PFSK-1 (cell line): ENCODE measurements at regions not wholly inside any gene's neighbourhood (a gene's known extent, or its start where the extent isn't known, plus 50 kb on each side); places are given as distances from the start of the nearest gene placed in this dataset.

Experiments
- POLR2AphosphoS5 ChIP-seq: IDR thresholded peaks from 2 replicates; pipeline ENCODE4 v1.6.1; 2012; ENCODE audit warnings: low read depth, mild to moderate bottlenecking, control low read depth, low read length, moderate library complexity
- SIN3A ChIP-seq: IDR thresholded peaks from 2 replicates; pipeline ENCODE4 v1.6.1; 2012; ENCODE audit warnings: mild to moderate bottlenecking, low read length, moderate library complexity, borderline replicate concordance; ENCODE audit not compliant: insufficient read depth
- TAF1 ChIP-seq: IDR thresholded peaks from 2 replicates; pipeline ENCODE4 v1.6.1; 2012; ENCODE audit warnings: low read length, control low read depth, borderline replicate concordance; ENCODE audit not compliant: insufficient read depth
- TF ChIP-seq, protein P1 (sequence below), 2 experiments: IDR thresholded peaks; 2 replicates each; pipeline versions ENCODE4 v1.6.1 to v1.8.0; 2011 to 2012; ENCODE audit warnings: low read depth in 2 of 2, low read length in 2 of 2, control low read depth in 1 of 2, inconsistent platforms in 1 of 2, mild to moderate bottlenecking in 1 of 2, moderate library complexity in 1 of 2; ENCODE audit not compliant: insufficient read depth in 1 of 2

DNA sequence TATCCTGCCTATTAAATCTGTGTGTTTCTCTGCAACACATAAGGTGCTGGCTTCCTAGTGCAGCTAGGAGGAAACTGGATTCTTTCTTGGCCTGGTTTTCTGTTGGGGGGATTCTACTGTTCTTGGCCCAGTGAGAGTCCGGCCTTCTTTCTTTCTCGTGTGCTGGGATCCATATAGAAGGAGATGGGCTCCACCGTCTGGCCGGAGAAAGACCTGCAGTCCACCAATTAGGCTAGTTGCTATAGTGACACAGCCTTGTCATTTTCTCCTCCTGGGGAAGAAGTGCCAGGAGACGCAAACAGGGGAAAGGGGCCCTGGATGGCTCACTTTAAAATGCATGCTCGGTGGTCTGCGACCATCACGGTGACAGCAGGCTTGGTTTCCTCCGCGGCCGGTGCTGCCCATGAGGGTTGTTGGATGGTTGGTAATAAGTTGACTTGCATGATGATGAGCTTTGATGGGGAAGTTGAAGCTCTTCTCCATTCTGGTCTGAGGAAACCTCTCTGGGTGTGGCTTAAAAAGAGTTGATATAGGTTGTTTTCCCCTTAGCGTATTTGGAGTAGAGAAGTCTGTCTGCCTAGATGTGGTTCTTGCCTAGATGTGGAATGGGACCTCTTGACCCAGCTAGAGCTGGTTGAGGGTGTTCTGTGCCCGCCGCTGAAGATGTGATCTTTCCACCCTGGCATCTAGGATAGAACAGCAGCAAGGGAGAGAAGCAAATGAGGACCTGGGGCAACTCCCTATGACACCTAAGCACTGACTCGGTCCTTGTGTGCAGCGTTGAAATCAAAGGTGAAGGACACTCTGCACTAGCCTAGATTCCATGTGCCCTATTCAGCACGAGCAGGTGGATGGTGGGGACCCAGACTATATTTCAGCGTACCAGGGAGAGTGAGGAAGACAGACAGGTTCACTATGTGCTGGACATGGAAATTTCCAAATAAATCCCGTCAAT lies 1335.0 kb downstream of the BRD1 start:
- TF ChIP-seq SIN3A = no peak
- TF ChIP-seq, protein P1, sequence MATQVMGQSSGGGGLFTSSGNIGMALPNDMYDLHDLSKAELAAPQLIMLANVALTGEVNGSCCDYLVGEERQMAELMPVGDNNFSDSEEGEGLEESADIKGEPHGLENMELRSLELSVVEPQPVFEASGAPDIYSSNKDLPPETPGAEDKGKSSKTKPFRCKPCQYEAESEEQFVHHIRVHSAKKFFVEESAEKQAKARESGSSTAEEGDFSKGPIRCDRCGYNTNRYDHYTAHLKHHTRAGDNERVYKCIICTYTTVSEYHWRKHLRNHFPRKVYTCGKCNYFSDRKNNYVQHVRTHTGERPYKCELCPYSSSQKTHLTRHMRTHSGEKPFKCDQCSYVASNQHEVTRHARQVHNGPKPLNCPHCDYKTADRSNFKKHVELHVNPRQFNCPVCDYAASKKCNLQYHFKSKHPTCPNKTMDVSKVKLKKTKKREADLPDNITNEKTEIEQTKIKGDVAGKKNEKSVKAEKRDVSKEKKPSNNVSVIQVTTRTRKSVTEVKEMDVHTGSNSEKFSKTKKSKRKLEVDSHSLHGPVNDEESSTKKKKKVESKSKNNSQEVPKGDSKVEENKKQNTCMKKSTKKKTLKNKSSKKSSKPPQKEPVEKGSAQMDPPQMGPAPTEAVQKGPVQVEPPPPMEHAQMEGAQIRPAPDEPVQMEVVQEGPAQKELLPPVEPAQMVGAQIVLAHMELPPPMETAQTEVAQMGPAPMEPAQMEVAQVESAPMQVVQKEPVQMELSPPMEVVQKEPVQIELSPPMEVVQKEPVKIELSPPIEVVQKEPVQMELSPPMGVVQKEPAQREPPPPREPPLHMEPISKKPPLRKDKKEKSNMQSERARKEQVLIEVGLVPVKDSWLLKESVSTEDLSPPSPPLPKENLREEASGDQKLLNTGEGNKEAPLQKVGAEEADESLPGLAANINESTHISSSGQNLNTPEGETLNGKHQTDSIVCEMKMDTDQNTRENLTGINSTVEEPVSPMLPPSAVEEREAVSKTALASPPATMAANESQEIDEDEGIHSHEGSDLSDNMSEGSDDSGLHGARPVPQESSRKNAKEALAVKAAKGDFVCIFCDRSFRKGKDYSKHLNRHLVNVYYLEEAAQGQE (IDR thresholded peaks at IDR 0.05; ENCODE audit: insufficient read depth in 1 of 2, low read depth in 2 of 2, low read length in 2 of 2) = no peak
- no peak for TF ChIP-seq POLR2AphosphoS5
- no peak for TF ChIP-seq TAF1
